Skin epidermis (tissue), 12 donors: ENCODE measurements at regions not wholly inside any gene's neighbourhood (a gene's known extent, or its start where the extent isn't known, plus 50 kb on each side); places are given as distances from the start of the nearest gene placed in this dataset.

Experiments used
- H3K27ac ChIP-seq, 21 experiments: fragments of 200-600 bp; sonication (generic) in 11 of 21; one replicate each; pipeline ENCODE4 v1.5.0; 2020; ENCODE audit warnings: mild to moderate bottlenecking in 3 of 21, inconsistent platforms in 2 of 21, moderate library complexity in 2 of 21
- H3K4me3 ChIP-seq, 7 experiments: fragments of 200-600 bp; sonication (generic) in 2 of 7; one replicate each; pipeline ENCODE4 v1.5.0; 2020; ENCODE audit warnings: inconsistent platforms in 2 of 7, mild to moderate bottlenecking in 2 of 7, moderate library complexity in 1 of 7

- no peak overlapping the region for H3K27ac ChIP-seq
- no peak overlapping the region for H3K4me3 ChIP-seq
These were observed 211.0 kb downstream of the PTPRU start for GRCh38 chr1:29447368-29447767.

GRCh38 chr1:29444782-29445729 lies 208.7 kb downstream of the PTPRU start:
- no peak overlapping the region for H3K4me3 ChIP-seq
- no peak overlapping the region for H3K27ac ChIP-seq

GRCh38 chr1:29444081-29444715 lies 207.9 kb downstream of the PTPRU start:
- H3K4me3 ChIP-seq = no peak overlapping the region
- no peak overlapping the region for H3K27ac ChIP-seq

GRCh38 chr1:29441916-29442668 lies 205.8 kb downstream of the PTPRU start:
- H3K27ac ChIP-seq = no peak overlapping the region
- H3K4me3 ChIP-seq = no peak overlapping the region

GRCh38 chr1:29439615-29440014 lies 203.3 kb downstream of the PTPRU start:
- H3K4me3 ChIP-seq = no peak overlapping the region
- H3K27ac ChIP-seq = no peak overlapping the region

- H3K4me3 ChIP-seq = no peak overlapping the region
- no peak overlapping the region for H3K27ac ChIP-seq
These were observed 202.7 kb downstream of the PTPRU start for GRCh38 chr1:29438991-29439390.

- Histone ChIP-seq H3K27ac (no peak overlapping the region), H3K4me3 (no peak overlapping the region)
These were observed 201.6 kb downstream of the PTPRU start for GRCh38 chr1:29437946-29438345.

- H3K27ac ChIP-seq = no peak overlapping the region
- no peak overlapping the region for H3K4me3 ChIP-seq
These were observed 200.0 kb downstream of the PTPRU start for GRCh38 chr1:29436181-29436785.

- Histone ChIP-seq H3K4me3 (no peak overlapping the region), H3K27ac (no peak overlapping the region)
These were observed 197.5 kb downstream of the PTPRU start for GRCh38 chr1:29433830-29434229.

- Histone ChIP-seq H3K4me3 (no peak overlapping the region), H3K27ac (no peak overlapping the region)
These were observed 194.8 kb downstream of the PTPRU start for GRCh38 chr1:29431138-29431537.

- H3K4me3 ChIP-seq = no peak overlapping the region
These were observed 193.3 kb downstream of the PTPRU start for GRCh38 chr1:29429656-29430055.

GRCh38 chr1:29428997-29429396 lies 192.7 kb downstream of the PTPRU start:
- Histone ChIP-seq H3K27ac (no peak overlapping the region), H3K4me3 (no peak overlapping the region)

More at GRCh38 chr1:29429656-29430055, 193.3 kb downstream of the PTPRU start:
- no peak overlapping the region for H3K27ac ChIP-seq

GRCh38 chr1:29428280-29428615 lies 191.9 kb downstream of the PTPRU start:
- Histone ChIP-seq H3K27ac (no peak overlapping the region), H3K4me3 (no peak overlapping the region)

- Histone ChIP-seq H3K27ac (no peak overlapping the region), H3K4me3 (no peak overlapping the region)
These were observed 191.4 kb downstream of the PTPRU start for GRCh38 chr1:29427614-29428279.

GRCh38 chr1:29426701-29427279 lies 190.5 kb downstream of the PTPRU start:
- no peak overlapping the region for H3K27ac ChIP-seq
- H3K4me3 ChIP-seq = no peak overlapping the region

- H3K4me3 ChIP-seq = no peak overlapping the region
- no peak overlapping the region for H3K27ac ChIP-seq
These were observed 189.3 kb downstream of the PTPRU start for GRCh38 chr1:29425631-29426030.

GRCh38 chr1:29424266-29424665 lies 187.9 kb downstream of the PTPRU start:
- Histone ChIP-seq H3K27ac (no peak overlapping the region), H3K4me3 (no peak overlapping the region)

GRCh38 chr1:29420202-29420601 lies 183.9 kb downstream of the PTPRU start:
- H3K4me3 ChIP-seq = no peak overlapping the region
- no peak overlapping the region for H3K27ac ChIP-seq

GRCh38 chr1:29417971-29418370 lies 181.6 kb downstream of the PTPRU start:
- Histone ChIP-seq H3K27ac (no peak overlapping the region), H3K4me3 (no peak overlapping the region)
